Natural killer cell (primary cell): ENCODE measurements at regions not wholly inside any gene's neighbourhood (a gene's known extent, or its start where the extent isn't known, plus 50 kb on each side); places are given as distances from the start of the nearest gene placed in this dataset.

Source experiments
- ATAC-seq, 3 donors: fragments of 150-1000 bp in 2 of 3; fragments of 200-7000 bp in 1 of 3; cut with Tn5 transposase; 1 replicate in 1 of 3; 2 replicates in 2 of 3; pipeline ENCODE4 v1.10.0; 2021; ENCODE audit warnings: mild to moderate bottlenecking in 2 of 3, moderate library complexity in 2 of 3
- DNase-seq, 2 donors: peaks; one replicate each; pipeline versions ENCODE4 v3.0.0 to v3.0.0-alpha.2; 2013 to 2021; ENCODE audit warnings: mixed read lengths in 1 of 2
- H3K27ac ChIP-seq: one replicate; pipeline ENCODE4 v1.5.1; 2013; ENCODE audit warnings: mild to moderate bottlenecking, low read length
- H3K27me3 ChIP-seq: one replicate; pipeline ENCODE4 v1.6.1; 2013; ENCODE audit warnings: low read length; ENCODE audit not compliant: control insufficient read depth, insufficient read depth
- H3K36me3 ChIP-seq: one replicate; pipeline ENCODE4 v1.6.1; 2013; ENCODE audit warnings: low read length; ENCODE audit not compliant: control insufficient read depth, insufficient read depth
- H3K4me1 ChIP-seq: one replicate; pipeline ENCODE4 v1.6.1; 2013; ENCODE audit warnings: low read length; ENCODE audit not compliant: control insufficient read depth, insufficient read depth
- H3K4me3 ChIP-seq: one replicate; pipeline ENCODE4 v1.5.1; 2013; ENCODE audit warnings: low read length
- H3K9me3 ChIP-seq: one replicate; pipeline ENCODE4 v1.6.1; 2013; ENCODE audit warnings: low read length; ENCODE audit not compliant: control insufficient read depth, insufficient read depth
- H3K27ac Mint-ChIP-seq, 2 donors: one replicate each; pipeline ENCODE4 v1.8.0; 2022; ENCODE audit warnings: mild to moderate bottlenecking in 2 of 2, mixed read lengths in 2 of 2, moderate library complexity in 1 of 2
- H3K27me3 Mint-ChIP-seq, 2 donors: one replicate each; pipeline ENCODE4 v1.8.0; 2022; ENCODE audit warnings: low read depth in 2 of 2, mixed read lengths in 2 of 2
- H3K36me3 Mint-ChIP-seq: one replicate; pipeline ENCODE4 v1.8.0; 2022; ENCODE audit warnings: mixed read lengths
- H3K4me1 Mint-ChIP-seq, 2 donors: one replicate each; pipeline ENCODE4 v1.8.0; 2022; ENCODE audit warnings: mixed read lengths in 2 of 2
- H3K4me3 Mint-ChIP-seq: one replicate; pipeline ENCODE4 v1.8.0; 2022; ENCODE audit warnings: mild to moderate bottlenecking, moderate library complexity, mixed read lengths
- H3K9me3 Mint-ChIP-seq, 2 donors: one replicate each; pipeline ENCODE4 v1.8.0; 2022; ENCODE audit warnings: mixed read lengths in 2 of 2
- CTCF ChIP-seq: fragments of 200-600 bp; IDR thresholded peaks from one replicate; pipeline ENCODE4 v1.8.0; 2022; ENCODE audit warnings: antibody characterized with exemption
- WGBS: methylation state at CpG from one replicate; pipeline ENCODE4 v1.1.7; 2013; ENCODE audit warnings: missing lambda C conversion rate; ENCODE audit not compliant: insufficient coverage; 5-methylcytosine and 5-hydroxymethylcytosine counted together
- intact Hi-C: fragments of 100-400 bp; cut with micrococcal nuclease; formaldehyde crosslinking; loops from one replicate; pipeline ENCODE4 v1.14.2; 2022

GRCh38 chr6:23302514-23302913, 733.1 kb downstream of the HDGFL1 start:
- no peak for TF ChIP-seq CTCF
- Mint-ChIP-seq H3K9me3 (peaks cover 9 to 12% of the 10 kb centered on the region in 2 donors), H3K27me3 (no peaks in the 10 kb centered on the region), H3K4me1 (no peaks in the 10 kb centered on the region), H3K4me3 (no peak overlapping the region), H3K27ac (no peak overlapping the region), H3K36me3 (no peaks in the 10 kb centered on the region)
- Histone ChIP-seq H3K4me3 (no peak overlapping the region), H3K4me1 (no peaks in the 10 kb centered on the region), H3K27me3 (no peaks in the 10 kb centered on the region), H3K27ac (no peak overlapping the region), H3K9me3 (no peaks in the 10 kb centered on the region), H3K36me3 (no peaks in the 10 kb centered on the region)
- intact Hi-C loops = no loop called here
- 11% methylated on average over 3 of the region's 4 CpGs for WGBS
- DNase-seq (no peak), ATAC-seq (no peak)

- no peaks in the 10 kb centered on the region for H3K36me3 Mint-ChIP-seq
- H3K27me3 Mint-ChIP-seq = peaks cover 0 to 2% of the 10 kb centered on the region in 2 donors
- H3K27ac Mint-ChIP-seq = no peak overlapping the region
- Histone ChIP-seq H3K27me3 (no peaks in the 10 kb centered on the region), H3K4me3 (no peak overlapping the region), H3K27ac (no peak overlapping the region), H3K9me3 (no peaks in the 10 kb centered on the region), H3K36me3 (no peaks in the 10 kb centered on the region), H3K4me1 (no peaks in the 10 kb centered on the region)
- 50% methylated on average over 1 of the region's 2 CpGs for WGBS
- ATAC-seq (no peak), DNase-seq (no peak)
- intact Hi-C loops = no loop called here
- H3K4me1 Mint-ChIP-seq = no peaks in the 10 kb centered on the region
- no peak overlapping the region for H3K4me3 Mint-ChIP-seq
- no peak for TF ChIP-seq CTCF
- H3K9me3 Mint-ChIP-seq = peaks cover 21 to 24% of the 10 kb centered on the region in 2 donors
Measured at GRCh38 chr6:23305325-23305943, 736.1 kb downstream of the HDGFL1 start.

- ATAC-seq (no peak), DNase-seq (no peak)
- no peak for TF ChIP-seq CTCF
- 82% methylated on average over 1 of the region's 2 CpGs for WGBS
- Mint-ChIP-seq H3K9me3 (peaks cover 25 to 26% of the 10 kb centered on the region in 2 donors), H3K36me3 (no peaks in the 10 kb centered on the region), H3K4me1 (no peaks in the 10 kb centered on the region), H3K27ac (no peak overlapping the region), H3K4me3 (no peak overlapping the region), H3K27me3 (peaks cover 0 to 2% of the 10 kb centered on the region in 2 donors)
- Histone ChIP-seq H3K9me3 (no peaks in the 10 kb centered on the region), H3K36me3 (no peaks in the 10 kb centered on the region), H3K4me3 (no peak overlapping the region), H3K27me3 (no peaks in the 10 kb centered on the region), H3K4me1 (no peaks in the 10 kb centered on the region), H3K27ac (no peak overlapping the region)
- intact Hi-C loops = no loop called here
Measured at GRCh38 chr6:23306251-23306950, 737.0 kb downstream of the HDGFL1 start.
